H1 (cell line): ENCODE measurements at regions not wholly inside any gene's neighbourhood (a gene's known extent, or its start where the extent isn't known, plus 50 kb on each side); places are given as distances from the start of the nearest gene placed in this dataset.
"Not testable (repeated sequence)": the region's sequence is repeated elsewhere in the genome, so short reads cannot be mapped to it uniquely, and the experiment has no call there.

Source experiments
- CTCF ChIA-PET: fragments of 300-600 bp; sonication (Branson Sonifier 250); formaldehyde crosslinking; loops from one replicate; lab custom pipeline; 2021; ENCODE audit not compliant: partially characterized antibody; lab: Charles Lee
- POLR2A ChIA-PET: fragments of 300-600 bp; sonication (Branson Sonifier 250); formaldehyde crosslinking; loops from one replicate; lab custom pipeline; 2021; ENCODE audit warnings: inconsistent platforms; ENCODE audit not compliant: partially characterized antibody; lab: Charles Lee
- DNase-seq, 2 experiments: peaks; one replicate each; pipeline versions ENCODE4 v3.0.0 to v3.0.0-alpha.2; 2010 to 2022; ENCODE audit warnings: low spot score in 2 of 2, low read depth in 1 of 2, mixed read lengths in 1 of 2
- FAIRE-seq: peaks from 2 replicates; lab custom pipeline; 2011; peaks lifted over from hg19 to GRCh38; lab: Jason Lieb, UNC
- H2AFZ ChIP-seq: 2 replicates; pipeline ENCODE4 v1.8.1; 2012; ENCODE audit warnings: low read length, inconsistent platforms
- H2AK5ac ChIP-seq: 2 replicates; pipeline ENCODE4 v1.6.1; 2013; ENCODE audit warnings: low read depth, low read length
- H2BK120ac ChIP-seq: replicated peaks from 2 replicates; pipeline ENCODE3; 2013; ENCODE audit warnings: low read depth, low read length, inconsistent platforms
- H2BK12ac ChIP-seq: 2 replicates; pipeline ENCODE4 v1.6.1; 2013; ENCODE audit warnings: low read depth, low read length
- H2BK15ac ChIP-seq: 2 replicates; pipeline ENCODE4 v1.6.1; 2013; ENCODE audit warnings: low read length
- H2BK20ac ChIP-seq: 2 replicates; pipeline ENCODE4 v1.6.1; 2013; ENCODE audit warnings: low read length
- H2BK5ac ChIP-seq: 2 replicates; pipeline ENCODE4 v1.6.1; 2013; ENCODE audit warnings: low read depth, low read length
- H3K14ac ChIP-seq: 2 replicates; pipeline ENCODE4 v1.6.1; 2013; ENCODE audit warnings: inconsistent platforms; ENCODE audit not compliant: insufficient read length
- H3K18ac ChIP-seq: 2 replicates; pipeline ENCODE4 v1.6.1; 2013; ENCODE audit warnings: low read length; ENCODE audit errors: extremely low read depth
- H3K23ac ChIP-seq: 2 replicates; pipeline ENCODE4 v1.6.1; 2013; ENCODE audit warnings: inconsistent platforms; ENCODE audit not compliant: insufficient read length
- H3K23me2 ChIP-seq: 2 replicates; pipeline ENCODE4 v1.6.1; 2013; ENCODE audit warnings: low read depth, low read length
- H3K27ac ChIP-seq: 2 replicates; pipeline ENCODE4 v1.6.1; 2011; ENCODE audit warnings: low read depth, low read length, inconsistent platforms
- H3K27me3 ChIP-seq, 4 experiments: replicated peaks in 1 of 4; 1 replicate in 1 of 4; 2 replicates in 3 of 4; pipeline versions ENCODE4 v1.6.1 to v1.8.1; 2011 to 2013; ENCODE audit warnings: low read length in 3 of 4, mild to moderate bottlenecking in 3 of 4, inconsistent platforms in 2 of 4, mixed read lengths in 2 of 4, moderate library complexity in 1 of 4; ENCODE audit not compliant: control insufficient read depth in 3 of 4, insufficient read depth in 3 of 4; ENCODE audit errors: extremely low read depth in 1 of 4
- H3K36me3 ChIP-seq, 4 experiments: 2 replicates each; pipeline versions ENCODE4 v1.6.1 to v1.8.1; 2011 to 2013; ENCODE audit warnings: mild to moderate bottlenecking in 4 of 4, low read length in 3 of 4, moderate library complexity in 2 of 4, control low read depth in 1 of 4, inconsistent platforms in 1 of 4; ENCODE audit not compliant: insufficient read depth in 4 of 4, control insufficient read depth in 2 of 4
- H3K4ac ChIP-seq: replicated peaks from 2 replicates; pipeline ENCODE3; 2013; ENCODE audit warnings: low read length, low read depth, mixed read lengths, inconsistent platforms; ENCODE audit not compliant: insufficient read length
- H3K4me1 ChIP-seq, 4 experiments: replicated peaks in 1 of 4; 1 replicate in 1 of 4; 2 replicates in 3 of 4; pipeline versions ENCODE4 v1.6.1 to v1.8.1; 2011 to 2013; ENCODE audit warnings: low read length in 3 of 4, inconsistent platforms in 2 of 4, mixed read lengths in 1 of 4; ENCODE audit not compliant: insufficient read depth in 4 of 4, control insufficient read depth in 3 of 4
- H3K4me2 ChIP-seq, 2 experiments: 2 replicates each; pipeline versions ENCODE4 v1.6.1 to v1.8.1; 2011 to 2013; ENCODE audit warnings: low read depth in 2 of 2, low read length in 2 of 2, control low read depth in 1 of 2, inconsistent platforms in 1 of 2, mild to moderate bottlenecking in 1 of 2; ENCODE audit not compliant: insufficient read depth in 1 of 2
- H3K4me3 ChIP-seq, 4 experiments: fragments of 200-600, 300-600 bp in 1 of 4; sonication (generic), shearing (Covaris generic), sonication (Bioruptor Twin) in 1 of 4; 2 replicates each; pipeline versions ENCODE4 v1.5.1 to v1.8.1; 2011 to 2016; ENCODE audit warnings: low read length in 4 of 4, low read depth in 3 of 4, control low read depth in 2 of 4, inconsistent platforms in 2 of 4, mild to moderate bottlenecking in 2 of 4, mixed read lengths in 1 of 4, moderate library complexity in 1 of 4; ENCODE audit not compliant: insufficient read depth in 2 of 4; ENCODE audit errors: extremely low read depth in 1 of 4
- H3K56ac ChIP-seq: replicated peaks from 2 replicates; pipeline ENCODE3; 2013; ENCODE audit warnings: low read depth, mild to moderate bottlenecking, mixed read lengths, low read length, inconsistent platforms; ENCODE audit not compliant: insufficient read length
- H3K79me1 ChIP-seq: 2 replicates; pipeline ENCODE4 v1.6.1; 2013; ENCODE audit warnings: low read depth, low read length, control low read depth
- H3K79me2 ChIP-seq, 2 experiments: 2 replicates each; pipeline versions ENCODE4 v1.6.1 to v1.8.1; 2012 to 2013; ENCODE audit warnings: low read length in 2 of 2, mild to moderate bottlenecking in 2 of 2, inconsistent platforms in 1 of 2; ENCODE audit not compliant: insufficient read depth in 2 of 2, control insufficient read depth in 1 of 2
- H3K9ac ChIP-seq, 4 experiments: replicated peaks in 1 of 4; 1 replicate in 1 of 4; 2 replicates in 3 of 4; pipeline versions ENCODE4 v1.6.1 to v1.8.1; 2011 to 2013; ENCODE audit warnings: low read depth in 3 of 4, low read length in 3 of 4, control low read depth in 2 of 4, mild to moderate bottlenecking in 2 of 4, moderate library complexity in 2 of 4, inconsistent platforms in 1 of 4; ENCODE audit errors: extremely low read depth in 1 of 4
- H3K9me3 ChIP-seq, 2 experiments: 2 replicates each; pipeline versions ENCODE4 v1.6.1 to v1.8.1; 2012 to 2013; ENCODE audit warnings: mild to moderate bottlenecking in 2 of 2, moderate library complexity in 2 of 2, control low read depth in 1 of 2, inconsistent platforms in 1 of 2, low read depth in 1 of 2, low read length in 1 of 2, mixed read lengths in 1 of 2; ENCODE audit not compliant: insufficient read depth in 2 of 2
- H4K20me1 ChIP-seq, 2 experiments: replicated peaks in 1 of 2; 2 replicates each; pipeline versions ENCODE3 to v1.8.1; 2011 to 2013; ENCODE audit warnings: inconsistent platforms in 2 of 2, low read length in 2 of 2, mild to moderate bottlenecking in 1 of 2; ENCODE audit not compliant: insufficient read depth in 2 of 2, control insufficient read depth in 1 of 2
- H4K5ac ChIP-seq: 2 replicates; pipeline ENCODE4 v1.6.1; 2013; ENCODE audit warnings: low read length, low read depth, mixed read lengths, inconsistent platforms; ENCODE audit not compliant: insufficient read length
- H4K8ac ChIP-seq: 2 replicates; pipeline ENCODE4 v1.8.0; 2013; ENCODE audit warnings: mild to moderate bottlenecking, moderate library complexity, low read length, inconsistent platforms; ENCODE audit not compliant: insufficient read depth; ENCODE audit errors: extremely low read depth
- H4K91ac ChIP-seq: replicated peaks from 2 replicates; pipeline ENCODE3; 2013; ENCODE audit warnings: low read length, mixed read lengths, inconsistent platforms; ENCODE audit not compliant: insufficient read length
- BACH1 ChIP-seq: IDR thresholded peaks from 2 replicates; pipeline ENCODE4 v1.6.1; 2012; ENCODE audit warnings: low read length, improper control_type of control experiment
- JUN ChIP-seq: IDR thresholded peaks from 2 replicates; pipeline ENCODE4 v1.6.1; 2011; ENCODE audit warnings: low read depth, mild to moderate bottlenecking, improper control_type of control experiment, low read length
- RXRA ChIP-seq: IDR thresholded peaks from 2 replicates; pipeline ENCODE4 v1.6.1; 2011; ENCODE audit warnings: low read depth, mild to moderate bottlenecking, low read length, moderate library complexity; ENCODE audit not compliant: insufficient read depth
- TBP ChIP-seq: IDR thresholded peaks from 2 replicates; pipeline ENCODE4 v1.6.1; 2011; ENCODE audit warnings: low read depth, low read length, improper control_type of control experiment
- WGBS, 2 experiments: shearing (Covaris generic) in 1 of 2; methylation state at CpG; one replicate each; pipeline versions ENCODE4 v1.1.6 to v1.1.7; 2013 to 2015; ENCODE audit warnings: low lambda C conversion rate in 2 of 2, mixed read lengths in 2 of 2, inconsistent platforms in 1 of 2, low coverage in 1 of 2, missing lambda C conversion rate in 1 of 2; ENCODE audit not compliant: insufficient replicate concordance in 2 of 2, insufficient coverage in 1 of 2, insufficient read length in 1 of 2; ENCODE audit errors: extremely low coverage in 1 of 2, missing lambda C conversion rate in 1 of 2; 5-methylcytosine and 5-hydroxymethylcytosine counted together
- TF ChIP-seq, protein P1 (sequence below): IDR thresholded peaks from 2 replicates; pipeline ENCODE4 v1.6.1; 2011; ENCODE audit warnings: low read length, improper control_type of control experiment

- TF ChIP-seq, protein P1, sequence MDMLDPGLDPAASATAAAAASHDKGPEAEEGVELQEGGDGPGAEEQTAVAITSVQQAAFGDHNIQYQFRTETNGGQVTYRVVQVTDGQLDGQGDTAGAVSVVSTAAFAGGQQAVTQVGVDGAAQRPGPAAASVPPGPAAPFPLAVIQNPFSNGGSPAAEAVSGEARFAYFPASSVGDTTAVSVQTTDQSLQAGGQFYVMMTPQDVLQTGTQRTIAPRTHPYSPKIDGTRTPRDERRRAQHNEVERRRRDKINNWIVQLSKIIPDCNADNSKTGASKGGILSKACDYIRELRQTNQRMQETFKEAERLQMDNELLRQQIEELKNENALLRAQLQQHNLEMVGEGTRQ = no peak
- TF ChIP-seq JUN (no peak), RXRA (no peak), BACH1 (no peak), TBP (no peak)
These were observed 97.5 kb upstream of the RPH3A start (continued) for GRCh38 chr12:112694065-112694464.

DNA sequence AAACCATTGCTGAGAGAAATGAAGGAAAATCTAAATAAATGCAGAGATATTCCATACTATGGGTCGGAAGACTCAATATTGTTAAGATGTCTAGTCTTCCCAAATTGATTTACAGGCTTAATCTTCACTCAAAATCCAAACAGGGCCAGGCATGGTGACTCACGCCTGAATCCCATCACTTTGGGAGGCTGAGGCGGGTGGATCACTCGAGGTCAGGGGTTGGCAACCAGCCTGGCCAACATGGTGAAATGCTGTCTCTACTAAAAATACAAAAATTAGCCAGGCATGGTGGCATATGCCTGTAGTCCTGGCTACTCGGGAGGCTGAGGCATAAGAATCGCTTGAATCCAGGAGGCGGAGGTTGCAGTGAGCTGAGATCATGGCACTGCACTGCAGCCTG lies 94.1 kb upstream of the RPH3A start:
- H2BK5ac ChIP-seq, H3K9ac ChIP-seq, H3K23ac ChIP-seq, H2BK12ac ChIP-seq, H3K4ac ChIP-seq, H3K36me3 ChIP-seq, H4K8ac ChIP-seq, H2BK15ac ChIP-seq, H4K91ac ChIP-seq, H3K56ac ChIP-seq, H3K23me2 ChIP-seq, H2BK20ac ChIP-seq, H4K20me1 ChIP-seq, H3K18ac ChIP-seq, H2AK5ac ChIP-seq, H3K79me1 ChIP-seq, H3K14ac ChIP-seq, H4K5ac ChIP-seq, H3K27ac ChIP-seq, H3K79me2 ChIP-seq, H3K27me3 ChIP-seq, POLR2A ChIA-PET, H2AFZ ChIP-seq, H3K4me2 ChIP-seq, H2BK120ac ChIP-seq, FAIRE-seq, H3K4me3 ChIP-seq, DNase-seq, H3K4me1 ChIP-seq, H3K9me3 ChIP-seq: not testable (repeated sequence)
- 87% methylated on average over 7 of the region's 7 CpGs; no CpG with 5 or more reads in 1 of the 2 experiments for WGBS, 2 experiments
- CTCF ChIA-PET = interaction anchor here (0.7 to 1.7 kb wide), 2 partner anchors 30 to 296 kb away, joined by 4 read pairs; no protein-coding TSS in a partner anchor
